GM18873 (cell line): ENCODE measurements at regions not wholly inside any gene's neighbourhood (a gene's known extent, or its start where the extent isn't known, plus 50 kb on each side); places are given as distances from the start of the nearest gene placed in this dataset.
"Not testable (repeated sequence)": the region's sequence is repeated elsewhere in the genome, so short reads cannot be mapped to it uniquely, and the experiment has no call there.

Experiments used
- ATAC-seq: cut with Tn5 transposase; IDR thresholded peaks from one replicate; pipeline ENCODE4 v1.9.1; 2021; ENCODE audit warnings: mild to moderate bottlenecking, moderate library complexity, moderate number of reproducible peaks; ENCODE audit not compliant: unreplicated experiment, low FRiP score

DNA sequence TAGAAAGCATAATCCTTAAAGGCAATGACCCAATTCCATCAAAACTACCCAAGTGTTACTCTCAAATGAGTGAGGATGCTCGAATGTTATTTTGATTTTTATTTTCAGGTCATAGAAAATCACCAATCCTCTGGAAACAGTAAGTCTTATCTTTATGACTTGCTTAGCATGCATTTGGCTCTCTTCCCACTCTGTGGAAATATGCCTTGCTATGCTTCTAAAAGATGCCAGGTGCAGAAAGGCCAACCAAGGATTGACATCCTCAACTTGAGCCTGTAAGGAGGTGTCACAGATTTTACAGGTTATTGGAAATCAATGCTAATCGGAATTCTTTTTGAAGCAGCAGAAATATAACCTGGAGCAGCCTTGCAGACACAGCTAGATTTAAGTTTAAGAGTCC lies 543.9 kb upstream of the LINC00305 start:
- no peak for ATAC-seq

DNA sequence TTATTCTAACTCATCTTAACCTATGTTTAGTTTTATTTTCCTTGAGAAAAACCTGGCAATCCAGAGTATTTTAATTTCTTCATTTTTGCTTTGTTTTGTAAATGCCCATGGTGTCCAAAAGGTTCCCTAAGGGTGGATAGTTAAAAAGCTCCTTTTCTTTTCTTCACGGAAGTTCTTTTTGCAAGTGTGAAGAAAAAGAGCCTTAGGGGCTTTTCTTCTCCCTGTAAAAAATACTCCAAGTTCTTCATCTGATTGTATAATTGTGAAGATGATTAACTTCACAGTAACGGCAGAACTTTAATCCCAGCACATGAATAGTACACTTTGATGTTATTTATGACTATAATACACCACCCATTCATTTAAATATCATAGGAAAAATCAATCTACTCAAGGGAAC lies 530.2 kb upstream of the LINC00305 start:
- ATAC-seq = no peak

GRCh38 chr18:64678048-64678447 lies 529.2 kb upstream of the LINC00305 start:
- no peak for ATAC-seq

DNA sequence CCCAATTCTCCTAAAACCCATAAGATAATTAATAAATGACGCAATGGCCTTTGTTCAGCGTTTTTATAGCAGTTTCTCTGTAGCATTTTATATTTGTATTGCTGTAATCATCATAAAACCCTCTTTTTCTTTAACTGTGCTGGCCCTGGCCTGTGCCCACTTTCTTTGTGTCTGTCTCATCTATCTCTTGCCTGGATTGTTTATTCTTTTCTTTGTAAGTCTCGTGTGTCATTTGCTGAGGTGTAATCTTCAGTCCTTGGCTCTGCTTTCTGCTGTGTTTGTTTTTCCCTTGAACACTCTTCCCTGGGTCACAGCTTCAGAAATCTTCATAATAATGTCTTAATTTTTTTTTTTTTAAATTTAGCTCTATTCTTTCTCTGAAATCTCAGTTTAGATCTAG lies 525.8 kb upstream of the LINC00305 start:
- no peak for ATAC-seq

DNA sequence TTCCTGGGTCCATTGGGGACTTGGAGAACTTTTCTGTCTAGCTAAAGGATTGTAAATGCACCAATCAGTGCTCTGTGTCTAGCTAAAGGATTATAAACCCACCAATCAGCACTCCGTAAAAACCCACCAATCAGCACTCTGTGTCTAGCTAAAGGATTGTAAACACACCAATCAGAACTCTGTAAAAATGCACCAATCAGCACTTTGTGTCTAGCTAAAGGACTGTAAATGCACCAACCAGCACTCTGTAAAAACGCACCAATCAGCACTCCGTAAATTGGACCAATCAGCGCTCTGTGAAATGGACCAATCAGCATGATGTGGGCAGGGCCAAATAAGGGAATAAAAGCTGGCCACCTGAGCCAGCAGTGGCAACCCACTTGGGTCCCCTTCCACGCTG lies 522.4 kb upstream of the LINC00305 start:
- ATAC-seq = not testable (repeated sequence)

- ATAC-seq = no peak
Observed at GRCh38 chr18:64668461-64668962, 519.6 kb upstream of the LINC00305 start.

DNA sequence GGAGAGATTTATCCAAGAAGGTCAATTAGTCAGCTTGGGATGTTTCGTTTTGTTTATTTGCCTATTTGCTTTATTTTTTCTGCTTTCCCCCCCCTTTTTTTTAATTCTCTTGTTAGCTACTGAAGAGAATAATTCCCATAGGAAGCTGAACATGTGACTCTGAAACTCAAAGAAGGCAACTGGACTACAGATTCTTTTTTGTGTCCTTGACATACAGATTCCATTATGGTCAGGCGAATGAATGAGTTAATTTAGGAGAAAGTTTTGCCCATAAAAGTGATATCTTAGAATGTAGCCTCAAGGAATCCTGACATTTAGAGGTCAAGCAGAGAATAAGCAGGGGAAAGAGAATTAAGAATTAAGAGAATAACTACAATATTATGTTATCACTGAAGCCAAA lies 514.2 kb upstream of the LINC00305 start:
- no peak for ATAC-seq

DNA sequence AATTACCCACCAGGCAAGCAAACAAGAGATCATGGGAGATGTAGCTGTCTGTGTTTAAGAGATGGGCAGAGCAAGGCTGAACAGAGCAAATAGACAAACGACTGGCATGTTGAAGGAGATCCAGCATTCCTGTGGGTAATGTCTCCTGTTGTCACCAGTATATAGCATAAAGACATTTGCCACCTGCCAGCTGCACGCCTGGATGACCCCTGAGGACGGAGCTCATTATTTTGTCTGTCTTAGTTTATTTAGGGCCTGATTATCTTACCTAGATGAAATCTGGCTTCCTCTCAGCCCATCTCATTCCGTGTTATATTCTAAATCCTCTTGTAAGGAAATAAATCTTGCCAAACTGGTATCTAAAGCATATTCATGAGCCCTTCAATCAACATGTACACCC lies 510.3 kb upstream of the LINC00305 start:
- no peak for ATAC-seq

DNA sequence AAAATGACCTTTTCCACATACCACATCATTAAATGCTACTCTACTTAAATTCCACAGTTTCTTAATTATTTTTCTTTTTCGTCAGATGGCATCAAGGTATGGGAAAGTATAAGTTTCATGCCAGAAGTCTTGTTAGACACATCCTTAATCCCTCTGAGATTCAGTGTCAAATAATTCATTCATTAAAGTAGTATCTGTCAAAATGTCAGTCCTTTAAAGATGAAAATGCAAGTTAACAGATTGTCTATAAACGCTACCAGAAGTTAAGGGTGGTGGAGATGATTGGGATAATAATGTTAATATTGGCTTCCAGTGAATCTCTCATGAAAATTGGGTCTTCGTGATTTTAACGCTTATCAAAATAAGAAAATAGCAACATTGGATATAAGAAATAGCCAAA lies 504.2 kb upstream of the LINC00305 start:
- ATAC-seq = no peak

- ATAC-seq = no peak
Observed at GRCh38 chr18:64650068-64650467, 501.2 kb upstream of the LINC00305 start.

- no peak for ATAC-seq
Observed at GRCh38 chr18:64645753-64646152, 496.9 kb upstream of the LINC00305 start.

DNA sequence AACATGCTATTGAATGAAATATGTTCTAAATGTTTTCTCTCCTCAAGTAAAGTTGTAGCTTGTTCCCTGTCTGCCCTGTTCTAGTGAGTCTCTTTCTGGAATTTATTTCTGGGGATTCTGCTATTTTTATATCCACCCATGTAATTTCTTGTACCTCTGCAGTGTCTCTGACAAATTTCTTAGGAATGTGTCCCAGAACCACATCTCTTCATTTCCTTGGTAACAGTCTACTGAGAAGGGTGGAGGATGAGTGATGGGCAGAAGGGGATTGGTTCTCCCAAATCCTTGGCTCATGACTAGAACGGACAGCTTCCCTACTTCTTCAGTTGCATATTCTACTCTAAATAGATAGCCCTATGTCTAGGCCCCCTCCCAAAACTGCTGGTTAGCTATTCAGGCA lies 490.6 kb upstream of the LINC00305 start:
- no peak for ATAC-seq

DNA sequence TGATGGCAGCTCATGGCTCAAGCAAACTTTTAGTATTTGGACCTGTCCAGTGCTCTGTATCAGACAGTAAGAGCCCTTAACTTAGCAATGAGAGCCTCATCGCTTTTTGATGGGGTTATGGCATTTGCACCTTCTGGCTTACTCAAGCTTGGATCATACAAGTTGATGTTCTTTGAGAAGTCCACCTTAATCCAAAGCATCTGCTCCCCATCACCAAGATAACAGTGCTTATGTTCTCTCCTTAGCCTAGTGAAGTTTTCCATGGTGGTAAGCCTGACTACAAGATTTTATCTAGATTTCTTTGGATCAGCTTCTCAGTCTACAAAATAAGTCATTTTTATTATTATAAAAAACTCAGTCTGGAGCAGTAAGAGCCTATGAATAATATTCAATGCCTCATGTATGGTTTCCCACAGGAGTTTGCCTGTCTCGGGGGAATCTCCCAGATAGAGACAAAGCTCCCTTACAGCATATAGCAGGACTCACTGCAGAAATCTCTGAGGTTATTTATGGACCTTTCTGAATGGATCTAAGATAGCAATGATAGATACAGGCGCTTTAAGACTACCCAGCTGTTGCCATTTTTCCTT lies 472.2 kb upstream of the LINC00305 start:
- ATAC-seq = no peak

GRCh38 chr18:64618390-64618789 lies 469.5 kb upstream of the LINC00305 start:
- ATAC-seq = no peak

DNA sequence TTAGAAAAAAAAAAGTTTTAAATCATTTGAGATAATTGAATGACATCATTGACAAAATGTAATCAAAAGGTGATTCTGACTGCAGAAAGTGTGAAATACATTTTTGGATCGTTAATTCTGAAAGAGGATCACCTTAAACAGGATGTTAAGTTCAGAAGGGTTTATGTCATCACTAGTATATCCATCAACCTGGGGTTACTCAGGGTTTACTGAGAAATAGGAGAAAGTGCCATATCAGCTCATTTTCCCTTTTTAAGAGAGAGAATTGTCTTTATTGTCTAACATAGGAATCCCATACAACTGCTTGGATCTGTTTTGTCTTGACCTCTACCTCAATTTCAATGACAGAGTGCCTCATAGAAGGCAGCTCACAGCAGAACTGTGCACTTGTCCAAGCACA lies 466.1 kb upstream of the LINC00305 start:
- no peak for ATAC-seq

GRCh38 chr18:64614446-64614845 lies 465.6 kb upstream of the LINC00305 start:
- ATAC-seq = no peak

DNA sequence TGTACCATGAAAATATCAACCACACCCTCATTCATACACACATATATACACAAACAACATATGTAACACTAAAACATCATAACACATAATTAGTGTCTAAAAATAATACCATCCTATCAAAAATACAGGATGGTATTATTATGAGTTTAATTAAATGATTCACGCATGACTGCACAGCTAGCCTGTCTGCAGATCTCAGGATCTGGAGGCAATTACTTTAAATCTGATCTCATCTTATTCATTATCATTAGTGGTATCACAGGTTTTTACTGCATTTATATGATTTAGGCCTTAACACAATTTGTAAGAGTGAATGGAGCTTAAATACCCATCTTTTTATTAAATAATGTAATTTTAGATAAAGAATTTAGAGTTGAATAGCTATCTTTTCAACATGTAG lies 443.4 kb upstream of the LINC00305 start:
- no peak for ATAC-seq

DNA sequence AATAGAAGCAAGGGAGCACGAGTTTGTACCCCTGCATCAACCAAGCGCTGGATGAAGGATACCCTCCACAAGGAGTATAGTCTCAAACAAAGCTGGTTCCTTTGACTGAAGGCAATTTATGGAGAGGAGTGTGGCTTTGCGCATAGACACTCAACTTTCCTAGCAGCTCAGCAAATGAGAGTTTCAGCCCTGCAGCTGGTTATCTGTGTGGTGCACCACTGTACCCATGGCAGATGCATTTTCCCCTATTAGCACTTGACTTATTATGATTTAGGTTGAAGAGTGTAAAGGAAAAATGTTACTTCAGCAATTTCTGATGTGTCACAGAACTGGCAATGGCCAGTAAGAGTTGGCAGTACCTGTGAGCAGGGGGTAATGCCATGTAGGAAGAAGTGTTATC lies 440.1 kb upstream of the LINC00305 start:
- ATAC-seq = no peak

DNA sequence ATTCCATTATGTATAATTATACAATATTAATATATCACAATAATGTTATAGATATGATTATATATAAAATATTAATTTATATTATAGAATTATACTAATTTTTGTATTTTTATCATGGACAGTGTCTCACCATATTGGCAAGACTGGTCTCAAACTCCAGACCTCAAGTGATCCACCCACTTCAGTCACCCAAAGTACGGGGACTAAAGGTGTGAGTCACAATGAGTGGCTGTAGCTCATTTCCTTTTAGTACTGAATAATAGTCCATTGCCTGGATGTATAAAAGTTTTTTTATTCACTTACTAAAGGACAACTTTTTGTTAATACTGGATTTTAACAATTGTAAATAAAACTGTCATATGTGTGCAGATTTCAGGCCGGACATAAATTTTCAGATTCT lies 417.6 kb upstream of the LINC00305 start:
- no peak for ATAC-seq

DNA sequence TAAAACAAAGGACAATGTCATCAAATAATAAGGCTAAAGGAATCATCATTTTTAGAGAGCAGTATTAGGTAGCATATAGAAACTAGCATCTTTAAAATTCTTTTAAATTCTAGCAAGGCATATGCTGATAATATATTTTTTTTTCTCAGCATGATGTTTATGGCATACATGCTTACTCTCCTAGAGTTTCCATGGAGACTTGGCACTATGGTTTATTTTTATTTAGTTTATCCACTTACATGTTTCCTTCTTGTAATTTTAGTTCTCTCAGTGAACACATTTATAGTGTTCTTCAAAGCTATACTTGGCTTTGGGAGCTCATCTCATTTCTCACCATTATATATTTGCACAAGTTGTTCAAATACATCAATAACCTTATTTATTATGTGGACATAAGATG lies 413.8 kb upstream of the LINC00305 start:
- ATAC-seq = no peak

GRCh38 chr18:64546451-64546850 lies 397.6 kb upstream of the LINC00305 start:
- ATAC-seq = no peak

GRCh38 chr18:64539847-64540246 lies 391.0 kb upstream of the LINC00305 start:
- ATAC-seq = no peak

DNA sequence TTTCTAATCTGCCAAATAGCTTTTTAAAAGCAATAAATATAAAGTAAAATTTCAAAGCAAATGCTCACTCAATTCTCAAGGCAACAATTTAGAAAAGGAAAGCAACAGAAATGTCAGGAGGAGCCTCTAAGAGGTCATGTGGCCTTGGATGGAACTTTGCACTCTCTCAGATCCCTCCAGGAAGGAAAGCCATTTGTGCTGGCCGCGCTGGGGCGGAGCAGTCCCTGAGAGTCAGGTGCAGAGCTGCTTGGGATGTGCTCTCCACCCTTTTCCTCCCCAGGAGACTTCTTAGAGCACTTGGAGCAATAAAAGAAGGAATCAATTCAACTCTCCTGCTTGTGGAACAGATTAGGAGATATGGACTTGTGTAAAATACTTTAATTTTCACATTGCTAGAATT lies 379.8 kb upstream of the LINC00305 start:
- ATAC-seq = no peak
